Mesenchymal stem cell (in vitro differentiated cells and primary cell): ENCODE measurements at regions not wholly inside any gene's neighbourhood (a gene's known extent, or its start where the extent isn't known, plus 50 kb on each side); places are given as distances from the start of the nearest gene placed in this dataset.

Experiments used
- DNase-seq: peaks from one replicate; pipeline ENCODE4 v3.0.0-alpha.2; 2013
- H2AFZ ChIP-seq: one replicate; pipeline ENCODE4 v1.6.1; 2013; ENCODE audit warnings: low read depth, mild to moderate bottlenecking, control low read depth, inconsistent platforms, low read length, moderate library complexity
- H2AK5ac ChIP-seq: 2 replicates; pipeline ENCODE4 v1.6.1; 2013; ENCODE audit warnings: low read length, moderate library complexity, mild to moderate bottlenecking, inconsistent platforms; ENCODE audit not compliant: severe bottlenecking
- H2BK120ac ChIP-seq: one replicate; pipeline ENCODE4 v1.6.1; 2013; ENCODE audit warnings: low read depth, mild to moderate bottlenecking, inconsistent platforms, low read length, moderate library complexity
- H2BK12ac ChIP-seq, 2 experiments: one replicate each; pipeline ENCODE4 v1.6.1; 2013; ENCODE audit warnings: inconsistent platforms in 2 of 2, low read length in 2 of 2, mild to moderate bottlenecking in 2 of 2, moderate library complexity in 2 of 2, control low read depth in 1 of 2
- H2BK15ac ChIP-seq: one replicate; pipeline ENCODE4 v1.6.1; 2013; ENCODE audit warnings: mild to moderate bottlenecking, low read depth, inconsistent platforms; ENCODE audit not compliant: poor library complexity, severe bottlenecking
- H2BK5ac ChIP-seq: 2 replicates; pipeline ENCODE4 v1.6.1; 2013; ENCODE audit warnings: low read depth, mild to moderate bottlenecking, low read length, control low read depth, inconsistent platforms; ENCODE audit not compliant: poor library complexity, severe bottlenecking
- H3K14ac ChIP-seq, 2 experiments: one replicate each; pipeline ENCODE4 v1.6.1; 2013; ENCODE audit warnings: inconsistent platforms in 2 of 2, low read length in 2 of 2, control low read depth in 1 of 2, mild to moderate bottlenecking in 1 of 2, moderate library complexity in 1 of 2
- H3K18ac ChIP-seq, 2 experiments: one replicate each; pipeline ENCODE4 v1.6.1; 2013; ENCODE audit warnings: inconsistent platforms in 2 of 2, low read length in 2 of 2, control low read depth in 1 of 2, low read depth in 1 of 2, mild to moderate bottlenecking in 1 of 2
- H3K23ac ChIP-seq, 2 experiments: one replicate each; pipeline ENCODE4 v1.6.1; 2013; ENCODE audit warnings: inconsistent platforms in 2 of 2, low read length in 2 of 2, mild to moderate bottlenecking in 2 of 2, moderate library complexity in 2 of 2, control low read depth in 1 of 2
- H3K27ac ChIP-seq: 2 replicates; pipeline ENCODE4 v1.5.1; 2013; ENCODE audit warnings: mild to moderate bottlenecking, moderate library complexity, low read length, control low read depth, inconsistent platforms; ENCODE audit not compliant: poor library complexity, severe bottlenecking
- H3K27me3 ChIP-seq, 2 experiments: 2 replicates each; pipeline versions ENCODE4 v1.6.1 to v1.7.0; 2013; ENCODE audit warnings: low read length in 2 of 2, mild to moderate bottlenecking in 2 of 2, moderate library complexity in 2 of 2, control low read depth in 1 of 2, inconsistent platforms in 1 of 2; ENCODE audit not compliant: control insufficient read depth in 1 of 2, insufficient read depth in 1 of 2
- H3K36me3 ChIP-seq, 2 experiments: 2 replicates each; pipeline versions ENCODE4 v1.6.1 to v1.7.0; 2013; ENCODE audit warnings: low read length in 2 of 2, control low read depth in 1 of 2, inconsistent platforms in 1 of 2, low read depth in 1 of 2, mild to moderate bottlenecking in 1 of 2; ENCODE audit not compliant: insufficient read depth in 2 of 2, control insufficient read depth in 1 of 2
- H3K4ac ChIP-seq, 2 experiments: one replicate each; pipeline ENCODE4 v1.6.1; 2013; ENCODE audit warnings: inconsistent platforms in 2 of 2, low read length in 2 of 2, mild to moderate bottlenecking in 2 of 2, moderate library complexity in 2 of 2, control low read depth in 1 of 2, low read depth in 1 of 2
- H3K4me1 ChIP-seq: 2 replicates; pipeline ENCODE4 v1.6.1; 2013; ENCODE audit warnings: low read depth, low read length, control low read depth; ENCODE audit not compliant: control insufficient read depth, insufficient read depth
- H3K4me2 ChIP-seq: 2 replicates; pipeline ENCODE4 v1.6.1; 2013; ENCODE audit warnings: low read length, mild to moderate bottlenecking, inconsistent platforms; ENCODE audit not compliant: poor library complexity, severe bottlenecking
- H3K4me3 ChIP-seq, 2 experiments: 2 replicates each; pipeline versions ENCODE4 v1.5.1 to v1.7.0; 2013; ENCODE audit warnings: low read length in 2 of 2, mild to moderate bottlenecking in 2 of 2, control low read depth in 1 of 2, low read depth in 1 of 2; ENCODE audit not compliant: insufficient read depth in 1 of 2
- H3K79me1 ChIP-seq: replicated peaks from 2 replicates; pipeline ENCODE4 v1.6.1; 2013; ENCODE audit warnings: mild to moderate bottlenecking, control low read depth, low read length, inconsistent platforms; ENCODE audit not compliant: poor library complexity, severe bottlenecking
- H3K9ac ChIP-seq: 2 replicates; pipeline ENCODE4 v1.7.0; 2013; ENCODE audit warnings: mild to moderate bottlenecking, low read length, moderate library complexity
- H3K9me3 ChIP-seq: 2 replicates; pipeline ENCODE4 v1.7.0; 2013; ENCODE audit warnings: mild to moderate bottlenecking, low read length; ENCODE audit not compliant: control insufficient read depth
- H4K8ac ChIP-seq: one replicate; pipeline ENCODE4 v1.6.1; 2013; ENCODE audit warnings: inconsistent platforms, mild to moderate bottlenecking, low read length, moderate library complexity
- H4K91ac ChIP-seq: one replicate; pipeline ENCODE4 v1.6.1; 2013; ENCODE audit warnings: mild to moderate bottlenecking, low read length, inconsistent platforms
- WGBS: methylation state at CpG from one replicate; pipeline ENCODE4 v1.1.7; 2013; ENCODE audit warnings: mixed read lengths; 5-methylcytosine and 5-hydroxymethylcytosine counted together

DNA sequence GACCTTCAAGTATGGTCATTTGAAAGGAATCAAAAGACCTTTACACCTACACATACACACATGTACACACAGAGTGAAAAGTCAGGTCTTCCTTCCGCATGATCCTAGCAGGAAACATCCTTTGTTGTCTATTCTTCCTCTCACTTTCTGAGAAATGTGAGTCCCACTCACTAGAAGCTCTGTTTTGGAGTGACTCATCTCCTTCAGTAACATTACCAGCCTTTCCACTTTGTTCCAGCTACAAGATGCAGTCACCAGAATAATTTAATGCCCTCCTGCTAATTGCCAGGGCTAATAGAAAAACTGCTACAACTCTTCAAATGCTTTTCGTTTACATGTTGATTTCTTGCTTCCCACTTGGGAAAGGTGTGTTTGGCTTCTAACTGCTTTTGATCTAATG lies 417.3 kb downstream of the RASEF start:
- H3K23ac ChIP-seq = no peak overlapping the region
- H3K27ac ChIP-seq = no peak overlapping the region
- WGBS = 54% methylated on average over 2 of the region's 2 CpGs
- no peak overlapping the region for H2AFZ ChIP-seq
- no peak overlapping the region for H2BK15ac ChIP-seq
- no peaks in the 10 kb centered on the region for H3K79me1 ChIP-seq
- no peak overlapping the region for H3K18ac ChIP-seq
- H3K4ac ChIP-seq = no peak overlapping the region
- no peak overlapping the region for H2BK5ac ChIP-seq
- H3K14ac ChIP-seq = no peak overlapping the region
- DNase-seq = peak; percentile 26
- H2BK120ac ChIP-seq = no peak overlapping the region
- no peaks in the 10 kb centered on the region for H3K27me3 ChIP-seq
- no peak overlapping the region for H4K8ac ChIP-seq
- H3K36me3 ChIP-seq = no peaks in the 10 kb centered on the region
- H3K9ac ChIP-seq = no peak overlapping the region
- H2BK12ac ChIP-seq = no peak overlapping the region
- no peak overlapping the region for H2AK5ac ChIP-seq
- no peak overlapping the region for H3K4me3 ChIP-seq
- H3K4me2 ChIP-seq = no peak overlapping the region
- H3K9me3 ChIP-seq = peaks cover 21% of the 10 kb centered on the region
- no peak overlapping the region for H4K91ac ChIP-seq
- no peaks in the 10 kb centered on the region for H3K4me1 ChIP-seq

DNA sequence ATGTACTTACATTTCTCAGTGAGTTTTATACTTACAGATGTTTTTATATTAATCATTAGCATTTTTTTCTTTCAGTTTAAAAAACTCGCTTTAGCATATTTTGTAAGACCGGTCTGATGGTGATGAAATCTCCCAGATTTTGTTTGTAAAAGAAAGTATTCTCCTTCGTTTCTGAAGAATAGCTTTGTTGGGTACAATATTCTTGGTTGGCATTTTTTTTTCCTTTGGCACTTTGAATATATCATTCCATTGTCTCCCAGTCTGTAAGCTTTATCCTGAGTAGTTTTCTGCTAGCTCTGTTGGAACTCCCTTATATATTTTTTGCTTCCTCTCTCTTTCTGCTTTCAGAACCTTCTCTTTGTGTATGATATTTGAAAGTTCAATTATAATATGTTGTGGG lies 412.6 kb downstream of the RASEF start:
- H2AK5ac ChIP-seq = no peak overlapping the region
- no peak overlapping the region for H3K9ac ChIP-seq
- no peaks in the 10 kb centered on the region for H3K4me1 ChIP-seq
- H4K8ac ChIP-seq = no peak overlapping the region
- no peak overlapping the region for H3K4me3 ChIP-seq
- no peak overlapping the region for H3K23ac ChIP-seq
- no peak for DNase-seq
- no peak overlapping the region for H3K4me2 ChIP-seq
- H3K27me3 ChIP-seq = no peaks in the 10 kb centered on the region
- H3K79me1 ChIP-seq = no peaks in the 10 kb centered on the region
- peaks cover 30% of the 10 kb centered on the region for H3K9me3 ChIP-seq
- no peak overlapping the region for H2BK5ac ChIP-seq
- no peak overlapping the region for H4K91ac ChIP-seq
- H3K18ac ChIP-seq = no peak overlapping the region
- no peak overlapping the region for H2BK12ac ChIP-seq
- H2AFZ ChIP-seq = no peak overlapping the region
- no peak overlapping the region for H3K4ac ChIP-seq
- H2BK15ac ChIP-seq = no peak overlapping the region
- H3K14ac ChIP-seq = no peak overlapping the region
- no peaks in the 10 kb centered on the region for H3K36me3 ChIP-seq
- H3K27ac ChIP-seq = no peak overlapping the region
- H2BK120ac ChIP-seq = no peak overlapping the region
- WGBS = 100% methylated on average over 2 of the region's 3 CpGs

DNA sequence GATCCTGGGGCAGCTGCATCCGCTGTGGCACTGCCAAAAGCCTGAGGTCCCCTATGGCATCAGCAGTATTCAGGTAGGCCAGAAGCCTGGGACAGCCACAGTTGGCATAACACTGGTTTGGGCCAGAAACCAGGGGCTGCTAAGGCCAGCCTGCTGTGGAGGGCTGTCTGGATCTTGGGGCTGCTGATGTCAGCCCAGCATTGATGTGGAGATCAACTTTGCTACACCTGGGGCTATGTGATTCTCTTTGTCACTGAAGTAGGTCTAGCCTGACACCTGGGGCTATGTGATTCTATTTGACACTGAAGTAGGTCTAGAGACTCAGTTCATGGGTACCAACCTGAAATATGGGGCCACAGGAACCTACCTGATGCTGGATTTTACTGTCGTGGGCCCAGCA lies 411.5 kb downstream of the RASEF start:
- no peaks in the 10 kb centered on the region for H3K79me1 ChIP-seq
- no peak for DNase-seq
- no peak overlapping the region for H2BK5ac ChIP-seq
- no peaks in the 10 kb centered on the region for H3K27me3 ChIP-seq
- H3K4ac ChIP-seq = no peak overlapping the region
- peaks cover 30% of the 10 kb centered on the region for H3K9me3 ChIP-seq
- H3K4me3 ChIP-seq = no peak overlapping the region
- no peak overlapping the region for H4K91ac ChIP-seq
- H3K14ac ChIP-seq = no peak overlapping the region
- H2BK15ac ChIP-seq = no peak overlapping the region
- H2AK5ac ChIP-seq = no peak overlapping the region
- no peaks in the 10 kb centered on the region for H3K36me3 ChIP-seq
- no peak overlapping the region for H3K27ac ChIP-seq
- H3K4me1 ChIP-seq = no peaks in the 10 kb centered on the region
- H2BK120ac ChIP-seq = no peak overlapping the region
- no peak overlapping the region for H3K9ac ChIP-seq
- H2BK12ac ChIP-seq = no peak overlapping the region
- H3K23ac ChIP-seq = no peak overlapping the region
- WGBS = 96% methylated on average over 2 of the region's 2 CpGs
- no peak overlapping the region for H3K18ac ChIP-seq
- H3K4me2 ChIP-seq = no peak overlapping the region
- no peak overlapping the region for H2AFZ ChIP-seq
- peak overlapping the region; percentile 49 for H4K8ac ChIP-seq

DNA sequence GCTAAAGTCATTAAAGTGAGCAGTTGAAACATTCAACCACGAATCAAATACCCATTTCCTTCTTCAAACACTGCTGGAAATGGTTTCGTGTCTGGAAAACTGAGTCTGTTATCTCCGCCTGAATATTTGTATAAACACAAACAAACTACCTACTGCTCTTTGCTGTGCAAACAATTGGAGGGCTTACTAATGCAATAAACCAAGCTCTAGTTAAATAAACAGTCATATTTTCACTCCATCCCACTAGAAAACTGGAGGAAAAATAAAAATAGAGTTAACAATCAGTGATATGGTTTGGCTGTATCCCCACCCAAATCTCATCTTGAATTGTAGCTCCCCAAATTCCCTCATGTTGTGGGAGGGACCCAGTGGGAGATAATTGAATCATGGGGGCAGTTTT lies 397.6 kb downstream of the RASEF start:
- H2BK15ac ChIP-seq = no peak overlapping the region
- H2AFZ ChIP-seq = no peak overlapping the region
- H3K27ac ChIP-seq = no peak overlapping the region
- DNase-seq = no peak
- no peaks in the 10 kb centered on the region for H3K9me3 ChIP-seq
- no peak overlapping the region for H3K18ac ChIP-seq
- no peak overlapping the region for H3K23ac ChIP-seq
- no peak overlapping the region for H2BK120ac ChIP-seq
- H3K14ac ChIP-seq = no peak overlapping the region
- no peaks in the 10 kb centered on the region for H3K36me3 ChIP-seq
- H3K4me3 ChIP-seq = no peak overlapping the region
- H2BK5ac ChIP-seq = no peak overlapping the region
- H4K91ac ChIP-seq = no peak overlapping the region
- H2AK5ac ChIP-seq = no peak overlapping the region
- H3K4me1 ChIP-seq = no peaks in the 10 kb centered on the region
- H4K8ac ChIP-seq = no peak overlapping the region
- 58% methylated on average over 3 of the region's 3 CpGs for whole genome bisulfite sequencing
- no peak overlapping the region for H2BK12ac ChIP-seq
- H3K9ac ChIP-seq = no peak overlapping the region
- H3K79me1 ChIP-seq = no peaks in the 10 kb centered on the region
- H3K4me2 ChIP-seq = no peak overlapping the region
- no peak overlapping the region for H3K4ac ChIP-seq
- H3K27me3 ChIP-seq = no peaks in the 10 kb centered on the region
